ENCODE measurements at regions not wholly inside any gene's neighbourhood (a gene's known extent, or its start where the extent isn't known, plus 50 kb on each side); places are given as distances from the start of the nearest gene placed in this dataset.

DNA sequence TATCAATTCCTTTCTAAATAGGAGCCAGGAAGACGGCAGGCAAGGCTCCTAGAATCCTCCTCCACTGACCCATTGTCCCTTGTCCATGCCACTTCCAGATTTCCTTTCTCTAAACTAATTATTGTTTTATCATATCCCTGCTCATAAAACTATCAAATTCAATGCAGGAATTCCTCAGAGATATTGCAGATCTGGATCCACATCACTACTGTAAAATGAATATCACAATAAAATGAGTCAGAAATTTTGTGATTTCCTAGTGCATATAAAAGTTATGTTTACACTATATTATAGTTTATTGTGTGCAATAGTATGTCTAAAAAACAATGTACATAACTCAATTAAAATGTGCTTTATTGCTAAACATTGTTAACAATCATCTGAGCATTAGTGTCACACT, 498.7 kb upstream of the NEGR1 start:
- TF ChIP-seq, protein P1, sequence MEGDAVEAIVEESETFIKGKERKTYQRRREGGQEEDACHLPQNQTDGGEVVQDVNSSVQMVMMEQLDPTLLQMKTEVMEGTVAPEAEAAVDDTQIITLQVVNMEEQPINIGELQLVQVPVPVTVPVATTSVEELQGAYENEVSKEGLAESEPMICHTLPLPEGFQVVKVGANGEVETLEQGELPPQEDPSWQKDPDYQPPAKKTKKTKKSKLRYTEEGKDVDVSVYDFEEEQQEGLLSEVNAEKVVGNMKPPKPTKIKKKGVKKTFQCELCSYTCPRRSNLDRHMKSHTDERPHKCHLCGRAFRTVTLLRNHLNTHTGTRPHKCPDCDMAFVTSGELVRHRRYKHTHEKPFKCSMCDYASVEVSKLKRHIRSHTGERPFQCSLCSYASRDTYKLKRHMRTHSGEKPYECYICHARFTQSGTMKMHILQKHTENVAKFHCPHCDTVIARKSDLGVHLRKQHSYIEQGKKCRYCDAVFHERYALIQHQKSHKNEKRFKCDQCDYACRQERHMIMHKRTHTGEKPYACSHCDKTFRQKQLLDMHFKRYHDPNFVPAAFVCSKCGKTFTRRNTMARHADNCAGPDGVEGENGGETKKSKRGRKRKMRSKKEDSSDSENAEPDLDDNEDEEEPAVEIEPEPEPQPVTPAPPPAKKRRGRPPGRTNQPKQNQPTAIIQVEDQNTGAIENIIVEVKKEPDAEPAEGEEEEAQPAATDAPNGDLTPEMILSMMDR (IDR thresholded peaks at IDR 0.05): no peak
- TF ChIP-seq ZFX (IDR thresholded peaks at IDR 0.05; ENCODE audit: borderline replicate concordance): no peak

Data from 22Rv1 (cell line).